ENCODE measurements at regions not wholly inside any gene's neighbourhood (a gene's known extent, or its start where the extent isn't known, plus 50 kb on each side); places are given as distances from the start of the nearest gene placed in this dataset.

GRCh38 chrX:149161435-149162088 lies 343.5 kb downstream of the IDS start:
- no peaks in the 10 kb centered on the region for H3K79me2 ChIP-seq
- no peak overlapping the region for H3K4me2 ChIP-seq (ENCODE audit: low read length)
- TF ChIP-seq CTCF (IDR thresholded peaks at IDR 0.05) = no peak
- no peak overlapping the region for H3K4me3 ChIP-seq (ENCODE audit: low read depth, low read length)
- no peaks in the 10 kb centered on the region for H3K36me3 ChIP-seq (ENCODE audit: control insufficient read depth, insufficient read depth, low read length)
- no peak overlapping the region for H2AFZ ChIP-seq
- no peak overlapping the region for H3K27ac ChIP-seq
- H3K27me3 ChIP-seq (ENCODE audit: control insufficient read depth, insufficient read depth, low read length) = no peaks in the 10 kb centered on the region
- H3K9me3 ChIP-seq (ENCODE audit: control insufficient read depth, low read length) = no peaks in the 10 kb centered on the region
- H3K9ac ChIP-seq = no peak overlapping the region
- H3K4me1 ChIP-seq = no peaks in the 10 kb centered on the region

DNA sequence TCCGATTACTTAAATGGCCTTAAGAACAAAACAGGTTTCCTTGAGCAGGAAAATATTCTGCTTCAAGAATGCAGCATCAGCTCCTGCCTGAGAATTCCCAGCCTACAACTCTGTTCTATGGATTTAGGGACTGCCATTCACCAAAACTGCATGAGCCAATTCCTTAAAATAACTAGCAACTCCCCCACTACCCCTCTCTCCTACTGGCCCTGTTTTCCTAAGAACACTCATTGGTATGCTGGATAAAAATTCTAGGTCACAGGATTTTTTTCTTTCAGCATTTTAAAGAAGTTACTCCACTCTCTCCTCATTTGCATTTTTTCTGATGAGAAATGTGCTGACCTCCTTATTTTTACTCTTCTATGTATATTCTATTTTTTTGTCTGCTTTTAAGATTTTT lies 347.1 kb downstream of the IDS start:
- Histone ChIP-seq H3K27ac (no peak overlapping the region), H3K27me3 (ENCODE audit: control insufficient read depth, insufficient read depth, low read length) (no peaks in the 10 kb centered on the region), H3K36me3 (ENCODE audit: control insufficient read depth, insufficient read depth, low read length) (no peaks in the 10 kb centered on the region), H3K9me3 (ENCODE audit: control insufficient read depth, low read length) (no peaks in the 10 kb centered on the region), H3K4me1 (no peaks in the 10 kb centered on the region), H3K79me2 (no peaks in the 10 kb centered on the region), H2AFZ (no peak overlapping the region), H3K4me2 (ENCODE audit: low read length) (no peak overlapping the region), H3K4me3 (ENCODE audit: low read depth, low read length) (no peak overlapping the region), H3K9ac (no peak overlapping the region)
- TF ChIP-seq CTCF (IDR thresholded peaks at IDR 0.05) = no peak

- no peak for TF ChIP-seq CTCF (IDR thresholded peaks at IDR 0.05)
- Histone ChIP-seq H3K36me3 (ENCODE audit: control insufficient read depth, insufficient read depth, low read length) (no peaks in the 10 kb centered on the region), H3K79me2 (no peaks in the 10 kb centered on the region), H3K27me3 (ENCODE audit: control insufficient read depth, insufficient read depth, low read length) (no peaks in the 10 kb centered on the region), H3K9me3 (ENCODE audit: control insufficient read depth, low read length) (no peaks in the 10 kb centered on the region), H3K9ac (no peak overlapping the region), H3K4me1 (no peaks in the 10 kb centered on the region), H2AFZ (no peak overlapping the region), H3K27ac (no peak overlapping the region), H3K4me2 (ENCODE audit: low read length) (no peak overlapping the region), H3K4me3 (ENCODE audit: low read depth, low read length) (no peak overlapping the region)
Observed at GRCh38 chrX:149152941-149153340, 352.2 kb downstream of the IDS start.

DNA sequence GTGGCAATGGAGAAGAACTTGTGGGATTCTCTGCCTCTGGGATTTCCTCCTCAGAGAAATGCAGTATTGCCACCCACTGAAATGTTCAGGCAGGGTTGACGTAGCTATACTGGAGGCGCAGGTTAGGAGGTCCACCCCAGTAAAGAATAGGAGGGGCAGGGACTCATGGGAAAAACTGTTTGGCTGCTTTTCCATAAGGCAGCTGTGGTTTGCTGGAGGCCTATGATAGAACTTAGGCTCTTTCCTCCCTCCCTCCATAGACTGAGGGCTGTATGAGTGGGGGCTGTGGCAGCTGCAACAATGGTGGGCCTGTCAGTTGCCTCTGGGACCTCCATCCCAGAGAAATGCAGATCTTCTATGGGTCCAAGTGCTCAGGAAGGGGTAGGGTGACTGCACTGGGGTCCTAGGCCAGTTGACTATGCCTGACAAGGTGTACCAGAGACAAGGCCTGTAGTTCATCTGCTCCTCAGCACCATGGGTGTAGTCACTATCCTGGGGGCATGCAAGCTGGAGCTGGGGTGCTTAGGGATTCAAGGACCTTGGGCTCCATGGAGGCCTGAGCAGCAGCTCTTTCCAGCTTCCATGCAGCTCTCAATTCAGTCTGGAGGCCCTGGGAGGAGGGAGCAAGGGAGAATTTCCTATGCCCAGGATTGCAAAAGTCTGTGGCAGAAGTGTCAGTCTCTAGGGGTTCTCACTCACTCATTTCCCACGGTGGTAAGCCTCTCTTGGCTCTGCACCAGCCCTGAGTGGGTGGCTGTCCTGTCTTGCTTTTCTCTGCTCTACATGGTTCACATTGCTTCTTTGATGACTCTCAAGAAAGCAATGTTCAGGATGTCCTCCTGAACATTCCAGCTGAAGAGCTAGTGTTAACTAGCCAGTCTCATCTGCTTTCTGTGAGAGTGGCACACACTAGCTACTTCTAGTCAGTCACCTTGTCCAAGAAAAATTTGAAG lies 353.0 kb downstream of the IDS start:
- TF ChIP-seq CTCF (IDR thresholded peaks at IDR 0.05) = no peak
- no peak overlapping the region for H3K27ac ChIP-seq
- no peak overlapping the region for H2AFZ ChIP-seq
- H3K4me2 ChIP-seq (ENCODE audit: low read length) = no peak overlapping the region
- H3K9me3 ChIP-seq (ENCODE audit: control insufficient read depth, low read length) = no peaks in the 10 kb centered on the region
- no peak overlapping the region for H3K9ac ChIP-seq
- H3K4me1 ChIP-seq = no peaks in the 10 kb centered on the region
- no peaks in the 10 kb centered on the region for H3K27me3 ChIP-seq (ENCODE audit: control insufficient read depth, insufficient read depth, low read length)
- H3K36me3 ChIP-seq (ENCODE audit: control insufficient read depth, insufficient read depth, low read length) = no peaks in the 10 kb centered on the region
- no peaks in the 10 kb centered on the region for H3K79me2 ChIP-seq
- no peak overlapping the region for H3K4me3 ChIP-seq (ENCODE audit: low read depth, low read length)

All from parathyroid adenoma (tissue), 2 donors.